GM23248 (cell line): ENCODE measurements at regions not wholly inside any gene's neighbourhood (a gene's known extent, or its start where the extent isn't known, plus 50 kb on each side); places are given as distances from the start of the nearest gene placed in this dataset.

ENCODE experiments used
- EZH2 ChIP-seq: fragments of 200-600 bp; sonication (generic); IDR thresholded peaks from 2 replicates; pipeline ENCODE4 v1.6.1; 2018; ENCODE audit warnings: antibody characterized with exemption, mild to moderate bottlenecking; ENCODE audit not compliant: insufficient read depth, poor library complexity, severe bottlenecking
- EZH2phosphoT487 ChIP-seq: fragments of 200-600 bp; sonication (generic); IDR thresholded peaks from 2 replicates; pipeline ENCODE4 v1.6.1; 2018; ENCODE audit warnings: antibody characterized with exemption, moderate library complexity, mild to moderate bottlenecking, low read depth; ENCODE audit not compliant: insufficient read depth

DNA sequence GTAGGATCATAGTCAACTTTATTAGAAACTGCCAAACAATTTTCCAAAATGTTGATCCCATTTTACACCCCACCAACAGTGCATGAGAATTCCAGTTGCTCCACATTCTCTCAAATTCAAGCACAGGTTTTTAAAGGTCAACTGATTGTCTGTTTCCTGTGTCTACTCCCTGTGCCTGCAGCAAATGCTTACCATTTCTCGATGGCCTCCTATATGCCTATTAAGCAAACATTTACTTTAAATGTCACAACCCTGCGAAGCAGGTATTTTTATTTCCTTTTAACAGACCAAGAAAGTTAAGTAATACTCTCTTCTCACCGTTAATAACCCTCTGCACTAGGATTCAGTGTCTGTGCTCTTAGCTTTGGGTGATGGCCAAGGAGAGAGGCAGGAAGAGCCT lies 163.8 kb upstream of the EPB41L3 start:
- TF ChIP-seq EZH2 = no peak
- TF ChIP-seq EZH2phosphoT487 = no peak
